H1 (cell line): ENCODE measurements at regions not wholly inside any gene's neighbourhood (a gene's known extent, or its start where the extent isn't known, plus 50 kb on each side); places are given as distances from the start of the nearest gene placed in this dataset.

Experiments
- CTCF ChIA-PET: fragments of 300-600 bp; sonication (Branson Sonifier 250); formaldehyde crosslinking; loops from one replicate; lab custom pipeline; 2021; ENCODE audit not compliant: partially characterized antibody; lab: Charles Lee
- POLR2A ChIA-PET: fragments of 300-600 bp; sonication (Branson Sonifier 250); formaldehyde crosslinking; loops from one replicate; lab custom pipeline; 2021; ENCODE audit warnings: inconsistent platforms; ENCODE audit not compliant: partially characterized antibody; lab: Charles Lee
- DNase-seq, 2 experiments: peaks; one replicate each; pipeline versions ENCODE4 v3.0.0 to v3.0.0-alpha.2; 2010 to 2022; ENCODE audit warnings: low spot score in 2 of 2, low read depth in 1 of 2, mixed read lengths in 1 of 2
- FAIRE-seq: peaks from 2 replicates; lab custom pipeline; 2011; peaks lifted over from hg19 to GRCh38; lab: Jason Lieb, UNC
- H2AFZ ChIP-seq: 2 replicates; pipeline ENCODE4 v1.8.1; 2012; ENCODE audit warnings: low read length, inconsistent platforms
- H2AK5ac ChIP-seq: 2 replicates; pipeline ENCODE4 v1.6.1; 2013; ENCODE audit warnings: low read depth, low read length
- H2BK120ac ChIP-seq: replicated peaks from 2 replicates; pipeline ENCODE3; 2013; ENCODE audit warnings: low read depth, low read length, inconsistent platforms
- H2BK12ac ChIP-seq: 2 replicates; pipeline ENCODE4 v1.6.1; 2013; ENCODE audit warnings: low read depth, low read length
- H2BK15ac ChIP-seq: 2 replicates; pipeline ENCODE4 v1.6.1; 2013; ENCODE audit warnings: low read length
- H2BK20ac ChIP-seq: 2 replicates; pipeline ENCODE4 v1.6.1; 2013; ENCODE audit warnings: low read length
- H2BK5ac ChIP-seq: 2 replicates; pipeline ENCODE4 v1.6.1; 2013; ENCODE audit warnings: low read depth, low read length
- H3K14ac ChIP-seq: 2 replicates; pipeline ENCODE4 v1.6.1; 2013; ENCODE audit warnings: inconsistent platforms; ENCODE audit not compliant: insufficient read length
- H3K18ac ChIP-seq: 2 replicates; pipeline ENCODE4 v1.6.1; 2013; ENCODE audit warnings: low read length; ENCODE audit errors: extremely low read depth
- H3K23ac ChIP-seq: 2 replicates; pipeline ENCODE4 v1.6.1; 2013; ENCODE audit warnings: inconsistent platforms; ENCODE audit not compliant: insufficient read length
- H3K23me2 ChIP-seq: 2 replicates; pipeline ENCODE4 v1.6.1; 2013; ENCODE audit warnings: low read depth, low read length
- H3K27ac ChIP-seq: 2 replicates; pipeline ENCODE4 v1.6.1; 2011; ENCODE audit warnings: low read depth, low read length, inconsistent platforms
- H3K27me3 ChIP-seq, 4 experiments: replicated peaks in 1 of 4; 1 replicate in 1 of 4; 2 replicates in 3 of 4; pipeline versions ENCODE4 v1.6.1 to v1.8.1; 2011 to 2013; ENCODE audit warnings: low read length in 3 of 4, mild to moderate bottlenecking in 3 of 4, inconsistent platforms in 2 of 4, mixed read lengths in 2 of 4, moderate library complexity in 1 of 4; ENCODE audit not compliant: control insufficient read depth in 3 of 4, insufficient read depth in 3 of 4; ENCODE audit errors: extremely low read depth in 1 of 4
- H3K36me3 ChIP-seq, 4 experiments: 2 replicates each; pipeline versions ENCODE4 v1.6.1 to v1.8.1; 2011 to 2013; ENCODE audit warnings: mild to moderate bottlenecking in 4 of 4, low read length in 3 of 4, moderate library complexity in 2 of 4, control low read depth in 1 of 4, inconsistent platforms in 1 of 4; ENCODE audit not compliant: insufficient read depth in 4 of 4, control insufficient read depth in 2 of 4
- H3K4ac ChIP-seq: replicated peaks from 2 replicates; pipeline ENCODE3; 2013; ENCODE audit warnings: low read length, low read depth, mixed read lengths, inconsistent platforms; ENCODE audit not compliant: insufficient read length
- H3K4me1 ChIP-seq, 4 experiments: replicated peaks in 1 of 4; 1 replicate in 1 of 4; 2 replicates in 3 of 4; pipeline versions ENCODE4 v1.6.1 to v1.8.1; 2011 to 2013; ENCODE audit warnings: low read length in 3 of 4, inconsistent platforms in 2 of 4, mixed read lengths in 1 of 4; ENCODE audit not compliant: insufficient read depth in 4 of 4, control insufficient read depth in 3 of 4
- H3K4me2 ChIP-seq, 2 experiments: 2 replicates each; pipeline versions ENCODE4 v1.6.1 to v1.8.1; 2011 to 2013; ENCODE audit warnings: low read depth in 2 of 2, low read length in 2 of 2, control low read depth in 1 of 2, inconsistent platforms in 1 of 2, mild to moderate bottlenecking in 1 of 2; ENCODE audit not compliant: insufficient read depth in 1 of 2
- H3K4me3 ChIP-seq, 4 experiments: fragments of 200-600, 300-600 bp in 1 of 4; sonication (generic), shearing (Covaris generic), sonication (Bioruptor Twin) in 1 of 4; 2 replicates each; pipeline versions ENCODE4 v1.5.1 to v1.8.1; 2011 to 2016; ENCODE audit warnings: low read length in 4 of 4, low read depth in 3 of 4, control low read depth in 2 of 4, inconsistent platforms in 2 of 4, mild to moderate bottlenecking in 2 of 4, mixed read lengths in 1 of 4, moderate library complexity in 1 of 4; ENCODE audit not compliant: insufficient read depth in 2 of 4; ENCODE audit errors: extremely low read depth in 1 of 4
- H3K56ac ChIP-seq: replicated peaks from 2 replicates; pipeline ENCODE3; 2013; ENCODE audit warnings: low read depth, mild to moderate bottlenecking, mixed read lengths, low read length, inconsistent platforms; ENCODE audit not compliant: insufficient read length
- H3K79me1 ChIP-seq: 2 replicates; pipeline ENCODE4 v1.6.1; 2013; ENCODE audit warnings: low read depth, low read length, control low read depth
- H3K79me2 ChIP-seq, 2 experiments: 2 replicates each; pipeline versions ENCODE4 v1.6.1 to v1.8.1; 2012 to 2013; ENCODE audit warnings: low read length in 2 of 2, mild to moderate bottlenecking in 2 of 2, inconsistent platforms in 1 of 2; ENCODE audit not compliant: insufficient read depth in 2 of 2, control insufficient read depth in 1 of 2
- H3K9ac ChIP-seq, 4 experiments: replicated peaks in 1 of 4; 1 replicate in 1 of 4; 2 replicates in 3 of 4; pipeline versions ENCODE4 v1.6.1 to v1.8.1; 2011 to 2013; ENCODE audit warnings: low read depth in 3 of 4, low read length in 3 of 4, control low read depth in 2 of 4, mild to moderate bottlenecking in 2 of 4, moderate library complexity in 2 of 4, inconsistent platforms in 1 of 4; ENCODE audit errors: extremely low read depth in 1 of 4
- H3K9me3 ChIP-seq, 2 experiments: 2 replicates each; pipeline versions ENCODE4 v1.6.1 to v1.8.1; 2012 to 2013; ENCODE audit warnings: mild to moderate bottlenecking in 2 of 2, moderate library complexity in 2 of 2, control low read depth in 1 of 2, inconsistent platforms in 1 of 2, low read depth in 1 of 2, low read length in 1 of 2, mixed read lengths in 1 of 2; ENCODE audit not compliant: insufficient read depth in 2 of 2
- H4K20me1 ChIP-seq, 2 experiments: replicated peaks in 1 of 2; 2 replicates each; pipeline versions ENCODE3 to v1.8.1; 2011 to 2013; ENCODE audit warnings: inconsistent platforms in 2 of 2, low read length in 2 of 2, mild to moderate bottlenecking in 1 of 2; ENCODE audit not compliant: insufficient read depth in 2 of 2, control insufficient read depth in 1 of 2
- H4K5ac ChIP-seq: 2 replicates; pipeline ENCODE4 v1.6.1; 2013; ENCODE audit warnings: low read length, low read depth, mixed read lengths, inconsistent platforms; ENCODE audit not compliant: insufficient read length
- H4K8ac ChIP-seq: 2 replicates; pipeline ENCODE4 v1.8.0; 2013; ENCODE audit warnings: mild to moderate bottlenecking, moderate library complexity, low read length, inconsistent platforms; ENCODE audit not compliant: insufficient read depth; ENCODE audit errors: extremely low read depth
- H4K91ac ChIP-seq: replicated peaks from 2 replicates; pipeline ENCODE3; 2013; ENCODE audit warnings: low read length, mixed read lengths, inconsistent platforms; ENCODE audit not compliant: insufficient read length
- HDAC2 ChIP-seq, 2 experiments: fragments of 300-600 bp in 1 of 2; sonication (generic) in 1 of 2; IDR thresholded peaks; 2 replicates each; pipeline ENCODE4 v1.6.1; 2011 to 2012; ENCODE audit warnings: low read depth in 2 of 2, low read length in 2 of 2, mild to moderate bottlenecking in 2 of 2, moderate library complexity in 2 of 2, borderline replicate concordance in 1 of 2, inconsistent platforms in 1 of 2
- POLR2A ChIP-seq, 2 experiments: IDR thresholded peaks; 1 replicate in 1 of 2; 2 replicates in 1 of 2; pipeline ENCODE4 v1.6.1; 2011; ENCODE audit warnings: low read depth in 2 of 2, low read length in 2 of 2, mild to moderate bottlenecking in 2 of 2; ENCODE audit errors: control extremely low read depth in 1 of 2
- RBBP5 ChIP-seq: IDR thresholded peaks from 2 replicates; pipeline ENCODE4 v1.7.1; 2012; ENCODE audit warnings: low read depth, mild to moderate bottlenecking, inconsistent platforms, low read length, moderate library complexity, borderline replicate concordance
- SP1 ChIP-seq: IDR thresholded peaks from 2 replicates; pipeline ENCODE4 v1.6.1; 2011; ENCODE audit warnings: low read depth, low read length
- WGBS, 2 experiments: shearing (Covaris generic) in 1 of 2; methylation state at CpG; one replicate each; pipeline versions ENCODE4 v1.1.6 to v1.1.7; 2013 to 2015; ENCODE audit warnings: low lambda C conversion rate in 2 of 2, mixed read lengths in 2 of 2, inconsistent platforms in 1 of 2, low coverage in 1 of 2, missing lambda C conversion rate in 1 of 2; ENCODE audit not compliant: insufficient replicate concordance in 2 of 2, insufficient coverage in 1 of 2, insufficient read length in 1 of 2; ENCODE audit errors: extremely low coverage in 1 of 2, missing lambda C conversion rate in 1 of 2; 5-methylcytosine and 5-hydroxymethylcytosine counted together

- H4K5ac ChIP-seq = no peak overlapping the region
- H2BK12ac ChIP-seq = no peak overlapping the region
- no peaks in the 10 kb centered on the region for H3K4me1 ChIP-seq
- no peaks in the 10 kb centered on the region for H3K79me2 ChIP-seq
- H2AK5ac ChIP-seq = no peak overlapping the region
- no peaks in the 10 kb centered on the region for H3K79me1 ChIP-seq
- no peak overlapping the region for H3K18ac ChIP-seq
- no peak overlapping the region for H3K4me2 ChIP-seq
- H2AFZ ChIP-seq = no peak overlapping the region
- H3K23me2 ChIP-seq = no peaks in the 10 kb centered on the region
- DNase-seq (no peak), FAIRE-seq (no peak)
- no peak overlapping the region for H3K23ac ChIP-seq
- H4K91ac ChIP-seq = no peak overlapping the region
- TF ChIP-seq POLR2A (IDR thresholded peaks at IDR 0.05; ENCODE audit: control extremely low read depth in 1 of 2, low read depth in 2 of 2, low read length in 2 of 2) = no peak
- TF ChIP-seq RBBP5 = no peak
- TF ChIP-seq SP1 = no peak
- TF ChIP-seq HDAC2 (IDR thresholded peaks at IDR 0.05; ENCODE audit: borderline replicate concordance in 1 of 2, low read depth in 2 of 2, low read length in 2 of 2) = no peak
- ChIA-PET POLR2A (no interaction called here), CTCF (no interaction called here)
- H3K27ac ChIP-seq = no peak overlapping the region
- 100% methylated on average over 1 of the region's 1 CpG; no CpG with 5 or more reads in 1 of the 2 experiments for WGBS, 2 experiments
- H3K4me3 ChIP-seq = no peak overlapping the region
- no peak overlapping the region for H4K8ac ChIP-seq
- no peak overlapping the region for H2BK15ac ChIP-seq
- H4K20me1 ChIP-seq = no peaks in the 10 kb centered on the region
- H2BK5ac ChIP-seq = no peak overlapping the region
- no peak overlapping the region for H3K9ac ChIP-seq
- H2BK120ac ChIP-seq = no peak overlapping the region
- peaks cover 0 to 1% (median 0%) of the 10 kb centered on the region in 4 experiments; a peak in 1 of 7 replicates for H3K27me3 ChIP-seq
- H3K56ac ChIP-seq = no peak overlapping the region
- H2BK20ac ChIP-seq = no peak overlapping the region
- no peak overlapping the region for H3K4ac ChIP-seq
- H3K36me3 ChIP-seq = no peaks in the 10 kb centered on the region
- H3K9me3 ChIP-seq = peaks cover 0 to 6% of the 10 kb centered on the region in 2 experiments; a peak in 2 of 4 replicates
- H3K14ac ChIP-seq = no peak overlapping the region
Observed at GRCh38 chr10:1977461-1977860, 240.1 kb upstream of the ADARB2 start.
